Fibroblast of lung (primary cell): ENCODE measurements at regions not wholly inside any gene's neighbourhood (a gene's known extent, or its start where the extent isn't known, plus 50 kb on each side); places are given as distances from the start of the nearest gene placed in this dataset.
"Not testable (repeated sequence)": the region's sequence is repeated elsewhere in the genome, so short reads cannot be mapped to it uniquely, and the experiment has no call there.

Experiments used
- DNase-seq, 2 donors: peaks; one replicate each; pipeline versions ENCODE4 v3.0.0 to v3.0.0-alpha.2; 2010; ENCODE audit warnings: low read depth in 2 of 2
- H2AFZ ChIP-seq: 2 replicates; pipeline ENCODE4 v1.5.1; 2012; ENCODE audit warnings: low read length, control low read depth, inconsistent platforms
- H3K27ac ChIP-seq: 2 replicates; pipeline ENCODE4 v1.5.1; 2011; ENCODE audit warnings: low read length, control low read depth; ENCODE audit not compliant: insufficient read depth
- H3K27me3 ChIP-seq: 2 replicates; pipeline ENCODE4 v1.5.1; 2011; ENCODE audit warnings: mild to moderate bottlenecking, low read length; ENCODE audit not compliant: control insufficient read depth, insufficient read depth
- H3K36me3 ChIP-seq: 2 replicates; pipeline ENCODE4 v1.5.1; 2011; ENCODE audit warnings: low read length; ENCODE audit not compliant: control insufficient read depth, insufficient read depth
- H3K4me1 ChIP-seq: 2 replicates; pipeline ENCODE4 v1.5.1; 2011; ENCODE audit warnings: low read length; ENCODE audit not compliant: control insufficient read depth, insufficient read depth; ENCODE audit errors: extremely low read depth
- H3K4me2 ChIP-seq: 2 replicates; pipeline ENCODE4 v1.5.1; 2011; ENCODE audit warnings: low read length, control low read depth; ENCODE audit not compliant: insufficient read depth; ENCODE audit errors: extremely low read depth
- H3K4me3 ChIP-seq, 4 experiments: fragments of 200-600 bp in 1 of 4; sonication (generic) in 1 of 4; replicated peaks in 1 of 4; 2 replicates each; pipeline ENCODE4 v1.5.1; 2011 to 2016; ENCODE audit warnings: low read length in 4 of 4, low read depth in 3 of 4, mild to moderate bottlenecking in 3 of 4, control low read depth in 2 of 4, inconsistent platforms in 1 of 4, mixed read lengths in 1 of 4; ENCODE audit not compliant: insufficient read depth in 1 of 4; ENCODE audit errors: control extremely low read depth in 1 of 4
- H3K79me2 ChIP-seq: 2 replicates; pipeline ENCODE4 v1.5.1; 2012; ENCODE audit warnings: mild to moderate bottlenecking, low read length, inconsistent platforms; ENCODE audit not compliant: control insufficient read depth, insufficient read depth
- H3K9ac ChIP-seq: 2 replicates; pipeline ENCODE4 v1.5.1; 2011; ENCODE audit warnings: mild to moderate bottlenecking, low read length, control low read depth; ENCODE audit not compliant: insufficient read depth
- H3K9me3 ChIP-seq: 2 replicates; pipeline ENCODE4 v1.5.1; 2012; ENCODE audit warnings: low read depth, low read length; ENCODE audit not compliant: control insufficient read depth, insufficient read depth
- H4K20me1 ChIP-seq: 2 replicates; pipeline ENCODE4 v1.5.1; 2011; ENCODE audit warnings: low read length; ENCODE audit not compliant: control insufficient read depth, insufficient read depth; ENCODE audit errors: extremely low read depth
- EZH2 ChIP-seq: IDR thresholded peaks from 2 replicates; pipeline ENCODE4 v1.5.1; 2012; ENCODE audit warnings: low read length, control low read depth, mild to moderate bottlenecking; ENCODE audit errors: missing control alignments
- TF ChIP-seq, protein P1 (sequence below), 2 donors: IDR thresholded peaks in 1 of 2; conservative IDR thresholded peaks in 1 of 2; 1 replicate in 1 of 2; 2 replicates in 1 of 2; pipeline ENCODE4 v1.5.1; 2011 to 2012; ENCODE audit warnings: low read length in 2 of 2, control low read depth in 1 of 2, inconsistent platforms in 1 of 2, low read depth in 1 of 2, mild to moderate bottlenecking in 1 of 2

DNA sequence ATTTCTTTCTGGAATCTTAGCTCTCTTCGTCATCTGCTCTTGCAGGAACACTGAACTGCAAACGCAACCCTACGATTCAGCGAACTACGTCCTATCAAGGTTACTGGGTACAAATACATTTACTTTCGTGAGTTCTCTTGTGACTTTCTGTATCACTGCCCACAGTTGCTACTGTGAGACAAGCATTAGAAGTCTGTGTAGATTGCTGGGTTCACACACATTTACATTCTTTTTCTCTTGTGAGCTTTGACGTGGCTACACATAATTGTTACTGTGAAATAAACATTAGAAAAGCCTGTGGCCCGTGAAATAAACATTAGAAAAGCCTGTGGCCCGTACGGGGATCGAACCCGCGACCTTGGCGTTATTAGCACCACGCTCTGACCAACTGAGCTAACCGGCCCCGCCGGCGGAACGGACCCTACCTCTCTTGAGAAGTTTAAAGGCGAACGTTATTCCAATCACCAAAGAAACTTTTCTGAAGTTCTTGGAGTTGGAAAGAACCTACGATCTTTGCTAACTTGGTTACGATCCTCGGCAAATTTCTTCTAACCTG is 61.2 kb upstream of the ZNF322 start:
- not testable (repeated sequence) for H4K20me1 ChIP-seq, H3K79me2 ChIP-seq, H3K4me3 ChIP-seq, DNase-seq, H3K9ac ChIP-seq, H3K27me3 ChIP-seq, H3K27ac ChIP-seq, H2AFZ ChIP-seq, H3K4me2 ChIP-seq, H3K36me3 ChIP-seq, H3K9me3 ChIP-seq, H3K4me1 ChIP-seq

DNA sequence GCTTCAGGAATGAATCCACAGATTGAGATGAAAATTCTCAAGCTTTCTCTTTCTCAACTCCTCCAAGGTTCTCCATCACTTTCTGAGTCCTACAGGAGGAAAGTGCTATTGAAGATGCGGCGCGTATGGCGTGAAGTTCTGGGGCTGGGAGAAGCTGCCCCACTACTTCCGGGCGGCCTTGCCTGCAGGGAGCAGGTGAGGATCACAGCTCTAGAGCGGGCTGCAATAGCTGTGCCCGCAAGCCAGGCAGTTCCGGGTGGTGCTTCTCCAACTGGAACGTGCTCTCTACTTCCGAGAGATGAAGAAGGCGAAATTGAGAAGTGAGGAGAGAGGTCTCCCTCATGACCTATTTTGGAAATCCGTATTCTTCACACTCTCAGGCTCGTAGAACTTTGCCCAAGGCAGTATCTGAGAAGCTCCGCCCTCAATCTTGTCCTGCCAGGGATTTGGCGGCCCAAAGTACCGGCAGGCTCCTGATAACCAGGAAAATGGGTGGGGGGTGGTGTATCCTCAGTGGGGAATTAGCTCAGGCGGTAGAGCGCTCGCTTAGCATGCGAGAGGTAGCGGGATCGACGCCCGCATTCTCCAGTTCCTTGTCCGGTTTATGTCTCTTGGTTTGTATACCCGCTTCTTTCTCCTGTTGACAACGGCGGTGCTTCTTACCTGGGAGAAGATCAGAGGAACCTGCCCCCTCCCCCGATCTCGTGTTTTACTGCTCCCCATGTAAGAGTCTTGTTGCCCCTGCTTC is 70.6 kb upstream of the ZNF322 start:
- not testable (repeated sequence) for H3K4me1 ChIP-seq, H3K4me3 ChIP-seq, H3K36me3 ChIP-seq, H3K9me3 ChIP-seq, H3K79me2 ChIP-seq, H3K27me3 ChIP-seq, H3K4me2 ChIP-seq, H3K9ac ChIP-seq, H4K20me1 ChIP-seq, H3K27ac ChIP-seq, DNase-seq, H2AFZ ChIP-seq

DNA sequence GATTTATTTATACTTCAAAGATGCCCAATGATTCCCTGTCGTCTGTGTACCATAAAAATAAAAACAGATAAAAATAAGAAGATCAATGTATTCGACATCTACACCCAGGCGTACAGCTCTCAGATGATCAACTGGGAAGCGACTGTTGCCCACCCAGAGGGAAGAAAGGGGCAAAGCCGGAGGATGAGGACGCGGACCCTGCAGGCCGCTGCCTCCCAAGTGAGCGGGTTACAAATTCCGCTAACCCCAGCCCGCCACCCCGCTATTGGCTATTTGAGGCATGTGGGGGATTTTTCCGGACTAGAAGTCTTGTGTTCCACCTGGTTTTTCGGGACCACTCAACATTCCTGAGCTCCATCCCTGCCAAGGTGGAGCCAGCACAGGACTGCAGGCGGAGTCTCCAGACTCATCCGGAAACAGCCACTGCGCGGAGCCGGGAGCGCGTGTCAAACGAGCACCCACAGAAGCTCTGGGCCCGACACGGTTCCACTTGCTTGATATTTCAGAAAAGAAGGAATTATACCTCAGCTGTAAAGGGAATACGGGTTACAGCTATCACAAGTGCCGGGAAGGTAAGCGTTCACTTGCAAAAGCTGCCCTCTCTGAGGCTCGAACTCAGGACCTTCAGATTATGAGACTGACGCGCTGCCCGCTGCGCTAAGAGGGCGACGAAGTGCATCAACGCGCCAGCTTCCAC is 75.4 kb upstream of the ZNF322 start:
- not testable (repeated sequence) for H4K20me1 ChIP-seq, H3K4me1 ChIP-seq, H3K79me2 ChIP-seq, H3K9me3 ChIP-seq, DNase-seq, H2AFZ ChIP-seq, H3K9ac ChIP-seq, H3K27me3 ChIP-seq, H3K4me2 ChIP-seq, H3K4me3 ChIP-seq, H3K27ac ChIP-seq, H3K36me3 ChIP-seq

DNA sequence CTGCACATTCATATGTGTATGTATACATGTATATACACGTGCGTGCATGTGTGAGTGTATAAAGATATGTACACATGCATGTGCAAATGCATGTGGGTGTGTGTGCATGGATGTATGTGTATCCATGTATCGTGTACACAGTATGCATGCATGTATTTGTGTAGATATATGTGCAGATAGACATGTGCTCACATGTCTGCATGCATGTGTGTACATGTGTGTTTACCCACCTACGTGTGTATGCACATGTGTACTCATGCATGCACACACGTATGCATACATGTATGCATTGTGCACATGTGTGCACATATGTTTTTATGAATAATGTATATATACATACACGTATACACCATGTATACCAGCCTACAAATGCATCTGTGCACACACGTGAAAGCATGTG is 80.3 kb upstream of the ZNF322 start:
- Histone ChIP-seq H3K27me3 (no peaks in the 10 kb centered on the region), H3K36me3 (no peaks in the 10 kb centered on the region), H3K9me3 (peaks cover 2% of the 10 kb centered on the region), H3K79me2 (no peaks in the 10 kb centered on the region), H2AFZ (no peak overlapping the region), H3K4me1 (no peaks in the 10 kb centered on the region), H3K27ac (no peak overlapping the region), H3K9ac (no peak overlapping the region), H3K4me2 (no peak overlapping the region), H3K4me3 (no peak overlapping the region), H4K20me1 (no peaks in the 10 kb centered on the region)
- no peak for DNase-seq
- TF ChIP-seq, protein P1, sequence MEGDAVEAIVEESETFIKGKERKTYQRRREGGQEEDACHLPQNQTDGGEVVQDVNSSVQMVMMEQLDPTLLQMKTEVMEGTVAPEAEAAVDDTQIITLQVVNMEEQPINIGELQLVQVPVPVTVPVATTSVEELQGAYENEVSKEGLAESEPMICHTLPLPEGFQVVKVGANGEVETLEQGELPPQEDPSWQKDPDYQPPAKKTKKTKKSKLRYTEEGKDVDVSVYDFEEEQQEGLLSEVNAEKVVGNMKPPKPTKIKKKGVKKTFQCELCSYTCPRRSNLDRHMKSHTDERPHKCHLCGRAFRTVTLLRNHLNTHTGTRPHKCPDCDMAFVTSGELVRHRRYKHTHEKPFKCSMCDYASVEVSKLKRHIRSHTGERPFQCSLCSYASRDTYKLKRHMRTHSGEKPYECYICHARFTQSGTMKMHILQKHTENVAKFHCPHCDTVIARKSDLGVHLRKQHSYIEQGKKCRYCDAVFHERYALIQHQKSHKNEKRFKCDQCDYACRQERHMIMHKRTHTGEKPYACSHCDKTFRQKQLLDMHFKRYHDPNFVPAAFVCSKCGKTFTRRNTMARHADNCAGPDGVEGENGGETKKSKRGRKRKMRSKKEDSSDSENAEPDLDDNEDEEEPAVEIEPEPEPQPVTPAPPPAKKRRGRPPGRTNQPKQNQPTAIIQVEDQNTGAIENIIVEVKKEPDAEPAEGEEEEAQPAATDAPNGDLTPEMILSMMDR (conservative IDR thresholded peaks at IDR 0.05 in 1 of 2, IDR thresholded peaks at IDR 0.05 in 1 of 2; ENCODE audit: low read depth in 1 of 2, low read length in 2 of 2) = no peak
- TF ChIP-seq EZH2 = no peak
